NCI-H1105 (cell line): ENCODE measurements at regions not wholly inside any gene's neighbourhood (a gene's known extent, or its start where the extent isn't known, plus 50 kb on each side); places are given as distances from the start of the nearest gene placed in this dataset.

Experiments used
- DNase-seq: peaks from one replicate; lab custom pipeline; 2025; lab: John Stamatoyannopoulos, UW

DNA sequence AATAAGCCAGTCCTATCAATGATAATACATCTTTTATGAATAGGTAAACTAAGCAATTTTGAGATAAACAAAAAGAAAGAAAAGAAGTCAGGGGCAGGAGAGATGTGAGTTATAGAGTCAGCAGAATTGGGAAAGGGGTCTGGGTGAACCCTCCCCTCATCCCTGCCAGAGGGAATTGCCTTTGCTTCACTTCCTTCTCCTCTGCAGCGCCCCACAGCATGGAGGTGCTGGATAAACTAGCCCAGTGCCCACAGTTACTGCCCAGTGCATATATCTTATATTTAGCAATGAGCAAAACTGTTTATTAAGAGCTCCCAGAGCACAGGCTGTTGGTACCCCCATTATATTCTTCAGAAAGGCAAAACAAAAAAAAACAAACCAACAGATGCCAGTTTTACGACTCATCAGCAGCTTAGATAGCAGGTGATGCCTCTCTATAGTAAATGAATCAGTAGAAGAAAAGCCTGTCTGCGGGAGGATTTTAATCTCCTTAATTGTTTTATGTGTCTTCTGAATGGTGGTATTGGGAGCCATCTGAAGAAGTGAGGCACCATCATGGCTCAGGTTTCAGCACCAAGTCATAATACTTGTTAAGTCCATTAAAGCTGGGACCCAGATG is 419.2 kb downstream of the EPM2A start:
- no peak for DNase-seq

- no peak for DNase-seq
Observed at GRCh38 chr6:145318952-145319351, 416.4 kb downstream of the EPM2A start.

GRCh38 chr6:145319605-145320004 is 415.7 kb downstream of the EPM2A start:
- no peak for DNase-seq

- no peak for DNase-seq
Observed at GRCh38 chr6:145323646-145324045, 411.7 kb downstream of the EPM2A start.

GRCh38 chr6:145327586-145327985 is 407.7 kb downstream of the EPM2A start:
- no peak for DNase-seq

DNA sequence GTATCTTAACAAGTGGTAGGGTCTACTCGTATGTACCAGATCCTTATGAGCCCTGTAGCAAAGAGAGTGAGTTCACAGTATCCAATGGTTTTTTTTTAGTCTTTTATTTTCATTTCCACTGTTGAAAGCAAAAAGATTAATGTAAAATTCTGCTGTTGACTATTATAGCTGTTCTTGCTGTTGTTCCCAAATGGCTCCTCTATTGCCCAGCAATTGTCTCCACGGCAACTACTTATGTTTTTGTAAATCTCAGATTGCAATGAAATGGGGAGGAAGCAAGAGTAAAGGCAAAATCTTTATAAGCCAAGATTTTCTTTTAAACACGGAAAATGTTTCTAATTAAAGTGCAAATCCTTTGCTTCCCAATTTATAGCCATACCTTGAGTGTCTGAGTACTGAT is 406.1 kb downstream of the EPM2A start:
- no peak for DNase-seq

DNA sequence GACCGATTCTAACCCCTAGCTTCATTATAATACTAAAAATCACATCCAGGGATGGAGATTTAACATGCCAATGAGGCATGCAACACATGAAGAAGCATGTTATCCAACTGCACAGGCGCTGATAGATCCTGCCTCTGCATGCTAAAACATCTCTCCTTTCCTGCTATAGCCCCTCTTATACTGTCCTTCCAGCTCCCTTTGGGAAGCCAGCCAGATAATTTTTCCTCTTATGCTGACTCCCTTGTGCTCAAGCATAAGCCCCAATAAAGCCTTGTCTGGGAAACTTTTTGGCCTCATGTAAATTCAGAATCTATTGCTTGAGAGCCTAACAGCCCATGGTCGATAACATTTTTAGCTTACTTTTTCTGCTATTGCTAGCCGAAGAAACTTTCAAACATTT is 404.3 kb downstream of the EPM2A start:
- DNase-seq: no peak

- DNase-seq: no peak
Observed at GRCh38 chr6:145332011-145332410, 403.3 kb downstream of the EPM2A start.

DNA sequence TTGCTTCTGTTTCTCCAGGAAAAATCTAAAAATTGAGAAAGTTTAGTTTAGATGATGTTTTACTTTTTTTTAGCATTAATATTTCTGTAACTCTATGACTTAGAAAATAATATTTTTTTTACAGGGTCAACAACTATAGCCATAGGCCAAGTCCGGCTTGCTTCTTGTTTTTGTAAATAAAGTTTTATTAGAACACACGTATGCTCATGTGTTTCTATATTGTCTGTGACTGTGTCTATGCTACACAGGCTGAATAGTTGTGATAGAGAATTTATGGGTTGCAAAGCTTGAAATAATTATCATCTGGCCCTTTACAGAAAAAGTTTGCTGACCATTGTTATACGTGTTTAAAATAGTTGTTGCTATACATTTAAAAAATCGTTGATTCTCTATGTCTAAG is 399.2 kb downstream of the EPM2A start:
- no peak for DNase-seq

GRCh38 chr6:145339089-145339488 is 396.2 kb downstream of the EPM2A start:
- peak; percentile 15 for DNase-seq

DNA sequence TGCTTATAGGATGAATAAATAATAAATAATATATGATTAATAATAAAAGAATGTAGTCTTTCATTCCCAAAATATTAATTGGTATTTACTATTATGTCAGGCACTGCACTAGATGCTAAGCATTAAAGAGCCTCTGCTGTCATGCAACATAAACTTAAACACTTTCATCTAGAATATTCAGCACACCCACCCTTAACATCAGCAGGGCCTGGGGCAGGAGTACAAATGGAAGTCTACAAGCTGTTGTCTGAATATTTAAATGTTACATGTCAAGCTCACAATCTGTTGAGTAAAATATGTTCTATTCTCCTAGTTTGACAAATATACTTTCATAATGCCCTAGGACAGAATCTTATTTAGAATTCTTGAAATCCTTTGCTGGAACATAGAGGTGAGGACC is 395.1 kb downstream of the EPM2A start:
- no peak for DNase-seq

DNA sequence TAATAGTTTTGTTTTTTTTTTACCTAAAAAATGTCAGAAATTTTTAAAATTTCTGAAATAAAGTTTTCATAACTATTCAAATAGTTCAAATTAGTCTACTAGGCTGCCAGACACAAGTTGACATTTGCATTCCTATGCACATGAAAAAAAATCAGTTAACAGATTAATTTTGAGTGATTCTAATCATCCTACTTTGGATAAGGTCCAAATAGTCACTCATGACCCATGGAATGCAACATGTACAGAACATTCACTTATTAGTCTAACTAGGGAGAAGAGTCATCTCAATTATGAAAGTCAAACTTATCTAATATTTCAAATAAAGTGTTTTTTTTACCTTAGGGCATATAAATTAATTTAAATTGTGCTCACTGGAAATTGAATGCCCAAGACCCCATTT is 390.2 kb downstream of the EPM2A start:
- DNase-seq: no peak

DNA sequence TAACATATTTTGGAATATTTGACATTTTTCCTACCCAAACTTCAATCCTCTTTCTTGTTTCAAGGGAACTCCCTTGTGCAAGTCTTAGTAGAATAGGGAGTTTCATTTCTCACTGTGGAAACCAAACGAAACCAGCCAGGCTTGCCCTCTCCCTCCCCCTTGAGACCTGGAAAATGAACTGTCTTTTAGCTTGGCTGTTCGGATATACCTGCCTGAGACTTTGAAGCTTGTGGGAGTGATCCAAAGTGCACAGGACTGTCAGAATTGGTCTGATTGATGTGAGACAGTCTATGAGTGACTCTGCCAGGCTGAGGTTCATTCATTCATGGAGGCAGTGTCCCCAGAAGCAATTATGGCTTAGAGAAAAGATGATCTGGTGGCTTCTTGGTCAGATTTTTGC is 388.1 kb downstream of the EPM2A start:
- DNase-seq: no peak

- DNase-seq: no peak
Observed at GRCh38 chr6:145349950-145350510, 385.3 kb downstream of the EPM2A start.

- no peak for DNase-seq
Observed at GRCh38 chr6:145350928-145351327, 384.4 kb downstream of the EPM2A start.

- no peak for DNase-seq
Observed at GRCh38 chr6:145352382-145353080, 382.8 kb downstream of the EPM2A start.

GRCh38 chr6:145360865-145361264 is 374.5 kb downstream of the EPM2A start:
- DNase-seq: no peak

DNA sequence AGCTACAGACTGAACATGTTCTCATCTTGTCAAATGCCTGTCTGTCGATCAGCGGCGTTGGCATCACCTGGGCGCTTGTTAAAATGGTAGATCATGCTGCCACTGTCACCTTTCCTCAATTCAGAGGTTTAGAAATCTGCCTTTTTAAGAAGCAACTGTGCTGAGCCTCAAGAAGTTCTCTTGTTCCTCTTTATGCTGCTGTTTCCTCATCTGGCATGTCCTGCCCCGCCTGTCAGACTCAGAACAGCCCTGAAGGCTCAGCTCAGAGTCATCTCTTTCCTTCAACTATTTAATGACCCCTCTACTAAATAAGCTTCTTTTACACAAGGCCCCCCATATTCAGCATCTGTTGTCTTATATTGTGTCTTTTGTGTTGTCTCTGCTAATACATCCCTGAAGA is 368.2 kb downstream of the EPM2A start:
- DNase-seq: no peak

- DNase-seq: no peak
Observed at GRCh38 chr6:145368075-145368474, 367.2 kb downstream of the EPM2A start.

GRCh38 chr6:145370559-145370958 is 364.8 kb downstream of the EPM2A start:
- no peak for DNase-seq

DNA sequence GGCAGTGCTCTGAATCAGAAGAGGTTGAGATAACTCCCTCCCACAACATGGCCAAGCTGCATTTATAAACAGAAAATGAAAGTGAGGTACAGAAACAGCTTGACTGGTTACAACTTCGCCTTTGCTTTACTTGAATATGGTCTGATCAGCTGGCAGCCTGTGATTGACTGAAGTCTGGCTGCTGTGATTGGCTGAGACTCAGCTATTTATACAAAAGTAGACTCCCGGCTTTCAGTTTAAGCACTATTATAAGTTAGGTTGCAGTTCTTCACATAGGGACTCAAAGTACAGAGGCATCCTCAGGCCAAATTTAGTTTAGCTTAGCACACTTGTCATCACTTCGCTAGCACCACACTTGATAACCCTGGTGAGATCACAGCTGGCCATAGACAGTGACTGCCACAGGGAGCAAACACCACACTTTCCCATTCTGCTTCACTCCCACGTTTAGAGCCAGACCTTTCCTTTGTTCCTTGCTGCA is 362.6 kb downstream of the EPM2A start:
- no peak for DNase-seq

- no peak for DNase-seq
Observed at GRCh38 chr6:145373826-145374225, 361.5 kb downstream of the EPM2A start.

DNA sequence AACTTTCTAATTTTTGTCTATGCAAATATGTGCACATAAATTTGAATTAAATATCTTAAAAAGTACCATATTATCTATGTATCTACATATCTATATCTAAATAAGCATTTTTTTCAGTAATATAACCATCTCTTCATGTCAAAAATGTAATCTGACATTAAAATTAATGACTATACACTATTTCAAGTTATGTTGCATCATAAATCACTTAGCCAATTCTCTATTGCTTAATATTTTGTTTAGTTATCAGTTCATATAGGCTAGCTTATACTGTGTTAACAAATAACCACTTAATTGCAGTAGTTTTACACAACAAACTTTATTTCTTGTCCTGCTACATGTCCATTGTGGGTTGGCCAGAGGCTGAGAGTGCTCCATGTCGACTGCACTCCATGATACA is 360.8 kb downstream of the EPM2A start:
- DNase-seq: no peak

DNA sequence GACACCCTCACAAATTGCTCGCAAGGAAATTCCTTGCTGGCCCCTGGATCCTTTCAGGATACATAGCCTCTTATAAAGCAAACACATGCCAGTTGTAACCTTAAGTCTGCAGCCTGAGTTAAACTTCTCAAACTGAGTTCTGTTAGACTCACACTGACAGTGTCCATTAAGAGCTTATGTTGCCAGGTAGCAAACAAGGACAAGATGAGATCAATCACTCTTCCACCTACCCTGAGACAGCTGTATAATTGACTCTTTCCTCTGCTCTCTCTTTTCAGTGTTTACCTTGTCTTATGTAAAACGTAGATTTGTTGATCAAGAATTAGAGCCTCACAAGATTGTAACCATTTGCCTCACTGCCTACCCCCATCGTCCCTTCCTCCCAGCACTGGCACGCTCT is 359.8 kb downstream of the EPM2A start:
- no peak for DNase-seq
